Astrocyte of the cerebellum (primary cell): ENCODE measurements at regions not wholly inside any gene's neighbourhood (a gene's known extent, or its start where the extent isn't known, plus 50 kb on each side); places are given as distances from the start of the nearest gene placed in this dataset.

Experiments
- DNase-seq: peaks from one replicate; pipeline ENCODE4 v3.0.0-alpha.2; 2011; ENCODE audit warnings: low read depth
- H3K4me3 ChIP-seq: 2 replicates; pipeline ENCODE4 v1.5.1; 2011; ENCODE audit warnings: mild to moderate bottlenecking, low read depth, low read length, moderate library complexity
- CTCF ChIP-seq: IDR thresholded peaks from 2 replicates; pipeline ENCODE4 v1.5.1; 2012; ENCODE audit warnings: low read length, low read depth, moderate library complexity, mild to moderate bottlenecking; ENCODE audit errors: missing control alignments
- in situ Hi-C: cut with HindIII; loops from 2 replicates; pipeline ENCODE4 v1.10.0; 2017; ENCODE audit warnings: low sequenced_read_pairs

GRCh38 chr3:143208976-143209714 lies 89.6 kb downstream of the CHST2 start:
- in situ Hi-C loops: no loop called here
- no peak for TF ChIP-seq CTCF
- no peak for DNase-seq
- H3K4me3 ChIP-seq: no peak overlapping the region

GRCh38 chr3:143209715-143210059 lies 90.1 kb downstream of the CHST2 start:
- no peak overlapping the region for H3K4me3 ChIP-seq
- no peak for TF ChIP-seq CTCF
- no peak for DNase-seq
- in situ Hi-C loops: no loop called here

- in situ Hi-C loops: no loop called here
- TF ChIP-seq CTCF: no peak
- H3K4me3 ChIP-seq: no peak overlapping the region
- no peak for DNase-seq
Observed at GRCh38 chr3:143210141-143210540, 90.6 kb downstream of the CHST2 start.

- no peak for DNase-seq
- TF ChIP-seq CTCF: no peak
- in situ Hi-C loops: no loop called here
- no peak overlapping the region for H3K4me3 ChIP-seq
Observed at GRCh38 chr3:143215059-143215458, 95.5 kb downstream of the CHST2 start.
